ENCODE measurements at regions not wholly inside any gene's neighbourhood (a gene's known extent, or its start where the extent isn't known, plus 50 kb on each side); places are given as distances from the start of the nearest gene placed in this dataset.

DNA sequence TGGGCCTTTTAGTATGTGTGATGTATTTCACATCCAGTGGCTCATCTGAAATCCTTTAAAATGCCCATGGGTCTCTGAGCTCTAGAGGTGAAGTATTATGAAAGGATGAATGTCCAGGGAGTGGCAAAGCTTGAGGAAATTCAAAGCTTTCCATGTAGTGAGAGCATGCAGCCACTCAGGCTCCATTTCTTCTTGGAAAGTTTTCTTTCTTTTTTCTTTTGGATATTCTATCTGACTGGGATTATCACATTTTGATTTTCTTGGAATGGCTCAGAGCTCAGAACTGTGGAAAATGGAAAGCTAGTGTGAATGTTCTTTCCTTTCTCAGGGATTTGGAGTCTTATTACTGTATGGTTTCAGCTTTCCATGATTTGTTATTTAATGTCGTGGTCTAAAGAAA, 397.4 kb downstream of the CD109 start:
- WGBS, 2 donors, result 67 to 70% methylated on average over 1 of the region's 1 CpG

DNA sequence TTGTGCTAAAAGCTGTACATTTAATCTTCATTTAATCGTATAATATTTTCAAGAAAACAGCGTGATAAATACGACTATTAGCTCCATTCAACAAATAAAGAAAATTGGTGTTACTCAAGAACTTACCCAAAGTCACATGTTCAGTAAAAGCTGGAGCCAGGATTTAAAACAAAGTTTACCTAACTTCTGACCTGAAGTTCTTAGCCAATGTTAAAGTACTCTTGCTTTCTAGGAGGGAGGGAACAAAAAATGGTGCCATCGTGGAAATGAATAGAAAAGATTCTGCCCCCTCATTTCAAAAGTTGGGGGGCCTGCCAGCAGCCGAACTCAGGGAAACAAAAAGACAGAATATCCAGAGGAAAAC, 395.8 kb downstream of the CD109 start:
- no peak overlapping the region for H3K4me3 ChIP-seq
- 47 to 52% methylated on average over 5 of the region's 5 CpGs for WGBS, 2 donors
- H3K36me3 ChIP-seq, result no peaks in the 10 kb centered on the region
- no peaks in the 10 kb centered on the region for H3K27me3 ChIP-seq
- no peak for TF ChIP-seq POLR2AphosphoS5 (IDR thresholded peaks at IDR 0.05)
- no peak for TF ChIP-seq POLR2A (IDR thresholded peaks at IDR 0.05)
- TF ChIP-seq EP300 (IDR thresholded peaks at IDR 0.05), result no peak
- H3K27ac ChIP-seq, result no peak overlapping the region
- H3K4me1 ChIP-seq, result no peaks in the 10 kb centered on the region
- DNase-seq, result no peak
- H3K9me3 ChIP-seq, result no peaks in the 10 kb centered on the region
- no peak for ATAC-seq (ENCODE audit: low FRiP score in 2 of 2)

More for the DNA sequence above, 397.4 kb downstream of the CD109 start:
- DNase-seq, result no peak
- no peaks in the 10 kb centered on the region for H3K27me3 ChIP-seq
- H3K27ac ChIP-seq, result no peak overlapping the region
- H3K4me3 ChIP-seq, result no peak overlapping the region
- TF ChIP-seq, protein P1, sequence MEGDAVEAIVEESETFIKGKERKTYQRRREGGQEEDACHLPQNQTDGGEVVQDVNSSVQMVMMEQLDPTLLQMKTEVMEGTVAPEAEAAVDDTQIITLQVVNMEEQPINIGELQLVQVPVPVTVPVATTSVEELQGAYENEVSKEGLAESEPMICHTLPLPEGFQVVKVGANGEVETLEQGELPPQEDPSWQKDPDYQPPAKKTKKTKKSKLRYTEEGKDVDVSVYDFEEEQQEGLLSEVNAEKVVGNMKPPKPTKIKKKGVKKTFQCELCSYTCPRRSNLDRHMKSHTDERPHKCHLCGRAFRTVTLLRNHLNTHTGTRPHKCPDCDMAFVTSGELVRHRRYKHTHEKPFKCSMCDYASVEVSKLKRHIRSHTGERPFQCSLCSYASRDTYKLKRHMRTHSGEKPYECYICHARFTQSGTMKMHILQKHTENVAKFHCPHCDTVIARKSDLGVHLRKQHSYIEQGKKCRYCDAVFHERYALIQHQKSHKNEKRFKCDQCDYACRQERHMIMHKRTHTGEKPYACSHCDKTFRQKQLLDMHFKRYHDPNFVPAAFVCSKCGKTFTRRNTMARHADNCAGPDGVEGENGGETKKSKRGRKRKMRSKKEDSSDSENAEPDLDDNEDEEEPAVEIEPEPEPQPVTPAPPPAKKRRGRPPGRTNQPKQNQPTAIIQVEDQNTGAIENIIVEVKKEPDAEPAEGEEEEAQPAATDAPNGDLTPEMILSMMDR (IDR thresholded peaks at IDR 0.05), result no peak
- TF ChIP-seq POLR2AphosphoS5 (IDR thresholded peaks at IDR 0.05), result no peak
- no peak for TF ChIP-seq EP300 (IDR thresholded peaks at IDR 0.05)
- TF ChIP-seq POLR2A (IDR thresholded peaks at IDR 0.05), result no peak
- H3K9me3 ChIP-seq, result no peaks in the 10 kb centered on the region
- no peaks in the 10 kb centered on the region for H3K36me3 ChIP-seq
- H3K4me1 ChIP-seq, result no peaks in the 10 kb centered on the region
- ATAC-seq (ENCODE audit: low FRiP score in 2 of 2), result no peak

DNA sequence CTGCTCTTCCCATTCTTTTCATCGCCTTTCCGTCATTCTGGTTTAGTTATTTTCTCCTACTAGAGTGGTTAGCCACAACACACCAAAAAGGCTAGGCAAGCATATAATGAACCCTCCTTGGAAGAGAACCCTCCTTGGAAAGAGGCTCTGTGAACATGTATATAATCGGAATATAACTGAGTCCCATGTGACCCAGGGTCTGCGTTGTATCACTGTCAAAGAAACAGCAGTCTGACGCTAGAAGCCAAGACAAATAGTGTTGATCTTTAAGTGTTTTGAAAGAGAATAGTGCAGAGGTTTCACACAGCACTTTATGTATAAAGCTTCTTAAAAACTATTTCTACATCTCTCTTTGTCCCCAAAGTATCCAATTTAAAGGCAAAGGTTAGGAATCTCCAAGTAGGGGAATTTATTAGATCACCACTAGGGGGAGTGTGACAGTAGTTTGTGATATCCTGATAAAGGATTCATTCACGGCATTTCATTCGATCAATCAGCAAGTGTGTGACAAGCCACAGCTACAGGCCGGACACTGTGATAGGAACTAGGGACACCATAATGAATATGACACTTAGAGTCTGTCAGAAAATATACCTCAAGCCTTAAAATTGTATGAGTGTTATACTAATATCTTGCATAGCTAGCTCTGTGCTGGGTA, 395.3 kb downstream of the CD109 start:
- no peaks in the 10 kb centered on the region for H3K4me1 ChIP-seq

DNA sequence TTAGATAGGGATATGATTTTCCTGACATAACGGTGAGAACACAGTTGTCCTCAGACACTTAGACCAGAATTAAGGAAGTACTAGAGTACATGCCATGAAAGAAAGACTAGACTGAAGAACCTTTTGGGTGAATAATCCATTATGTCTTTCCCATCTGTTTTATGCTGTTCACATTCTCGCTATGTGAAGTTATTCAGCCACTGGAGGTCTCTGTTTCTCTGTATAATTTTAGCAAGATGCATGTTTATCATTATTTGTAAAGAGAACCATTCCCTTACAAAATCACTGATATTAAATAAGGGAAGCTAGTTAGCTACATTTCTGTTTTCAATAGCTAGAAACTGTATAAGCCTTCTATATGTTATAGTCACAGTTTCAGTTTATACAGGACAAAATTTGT, 391.9 kb downstream of the CD109 start:
- 62 to 66% methylated on average over 2 of the region's 2 CpGs for WGBS, 2 donors
- no peak for TF ChIP-seq POLR2A (IDR thresholded peaks at IDR 0.05)
- TF ChIP-seq EP300 (IDR thresholded peaks at IDR 0.05), result no peak
- no peak for TF ChIP-seq POLR2AphosphoS5 (IDR thresholded peaks at IDR 0.05)
- TF ChIP-seq, protein P1 (IDR thresholded peaks at IDR 0.05), result no peak
- H3K27me3 ChIP-seq, result no peaks in the 10 kb centered on the region
- no peaks in the 10 kb centered on the region for H3K9me3 ChIP-seq
- no peaks in the 10 kb centered on the region for H3K4me1 ChIP-seq
- DNase-seq (no peak), ATAC-seq (ENCODE audit: low FRiP score in 2 of 2) (no peak)
- no peak overlapping the region for H3K27ac ChIP-seq
- no peaks in the 10 kb centered on the region for H3K36me3 ChIP-seq
- no peak overlapping the region for H3K4me3 ChIP-seq

More for the DNA sequence above, 395.3 kb downstream of the CD109 start:
- Histone ChIP-seq H3K27ac (no peak overlapping the region), H3K4me3 (no peak overlapping the region), H3K27me3 (no peaks in the 10 kb centered on the region), H3K9me3 (no peaks in the 10 kb centered on the region), H3K36me3 (no peaks in the 10 kb centered on the region)
- no peak for DNase-seq
- 53% methylated on average over 8 of the region's 8 CpGs for WGBS, 2 donors
- ATAC-seq (ENCODE audit: low FRiP score in 2 of 2), result peak in 1 of 2 donors; percentile 68
- TF ChIP-seq POLR2A (IDR thresholded peaks at IDR 0.05), result no peak
- TF ChIP-seq, protein P1 (IDR thresholded peaks at IDR 0.05), result peak; percentile 17 to 57 (median 48)

DNA sequence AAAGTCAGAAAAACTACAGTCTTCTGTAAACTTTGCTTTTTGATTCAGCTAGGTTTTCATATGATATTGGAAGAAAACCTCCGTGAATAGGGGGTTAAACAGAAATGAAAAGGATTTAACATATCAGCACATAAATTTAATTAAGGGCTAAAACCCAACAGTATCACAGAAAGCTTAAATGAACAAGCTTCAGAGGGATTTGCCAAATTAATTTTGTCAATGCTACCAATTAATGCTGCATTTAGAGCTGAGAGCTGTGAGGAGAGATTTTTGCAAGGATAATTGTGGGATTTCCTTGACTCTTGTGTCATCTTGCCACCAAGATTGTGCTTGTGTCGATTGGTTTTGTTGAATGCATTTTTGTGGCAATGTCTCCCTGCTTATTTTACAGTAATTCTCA, 379.9 kb downstream of the CD109 start:
- WGBS, 2 donors, result 70 to 81% methylated on average over 2 of the region's 2 CpGs

More for the DNA sequence above, 379.9 kb downstream of the CD109 start:
- TF ChIP-seq, protein P1 (IDR thresholded peaks at IDR 0.05), result no peak
- TF ChIP-seq EP300 (IDR thresholded peaks at IDR 0.05) (no peak), POLR2AphosphoS5 (IDR thresholded peaks at IDR 0.05) (no peak), POLR2A (IDR thresholded peaks at IDR 0.05) (no peak)
- ATAC-seq (ENCODE audit: low FRiP score in 2 of 2) (no peak), DNase-seq (no peak)
- Histone ChIP-seq H3K36me3 (no peaks in the 10 kb centered on the region), H3K27me3 (no peaks in the 10 kb centered on the region), H3K4me3 (no peak overlapping the region), H3K4me1 (no peaks in the 10 kb centered on the region), H3K9me3 (no peaks in the 10 kb centered on the region), H3K27ac (no peak overlapping the region)

Data from upper lobe of left lung (tissue), 6 donors.